SK-N-SH treated with all-trans-retinoic acid at 6 μM for 48 hours (cell line): ENCODE measurements at regions not wholly inside any gene's neighbourhood (a gene's known extent, or its start where the extent isn't known, plus 50 kb on each side); places are given as distances from the start of the nearest gene placed in this dataset.

ENCODE experiments used
- ATAC-seq: fragments of 200-7000 bp; cut with Tn5 transposase; 3 replicates; pipeline ENCODE4 v1.9.1; 2020; ENCODE audit warnings: mild to moderate bottlenecking, moderate library complexity
- ARNTL ChIP-seq: fragments of 450-650 bp; formaldehyde crosslinking; IDR thresholded peaks from 2 replicates; pipeline ENCODE4 v1.5.0; 2020; ENCODE audit warnings: low read depth, mild to moderate bottlenecking, moderate library complexity, borderline replicate concordance
- CSDC2 ChIP-seq: fragments of 250-450 bp; sonication (Bioruptor Pico); IDR thresholded peaks from 2 replicates; pipeline ENCODE4 v1.5.0; 2020; ENCODE audit warnings: mild to moderate bottlenecking, moderate library complexity
- ESRRG ChIP-seq: fragments of 250-450 bp; sonication (Bioruptor Pico); IDR thresholded peaks from 2 replicates; pipeline ENCODE4 v1.6.1; 2021; ENCODE audit warnings: mild to moderate bottlenecking
- GLIS3 ChIP-seq: fragments of 250-450 bp; sonication (Bioruptor Pico); IDR thresholded peaks from 2 replicates; pipeline ENCODE4 v1.5.0; 2020; ENCODE audit warnings: mild to moderate bottlenecking, moderate library complexity
- ISL1 ChIP-seq: fragments of 250-450 bp; sonication (Bioruptor Pico); IDR thresholded peaks from 2 replicates; pipeline ENCODE4 v2.1.2; 2022; ENCODE audit warnings: mild to moderate bottlenecking, moderate library complexity
- OSR1 ChIP-seq: fragments of 250-450 bp; sonication (Bioruptor Pico); IDR thresholded peaks from 2 replicates; pipeline ENCODE4 v1.8.0; 2022; ENCODE audit warnings: moderate library complexity, mild to moderate bottlenecking, inconsistent platforms
- PPARA ChIP-seq: fragments of 250-450 bp; sonication (Bioruptor Pico); IDR thresholded peaks from 2 replicates; pipeline ENCODE4 v1.5.0; 2020; ENCODE audit warnings: mild to moderate bottlenecking, borderline replicate concordance
- SNAI2 ChIP-seq: fragments of 250-450 bp; sonication (Bioruptor Pico); IDR thresholded peaks from 2 replicates; pipeline ENCODE4 v1.5.0; 2020; ENCODE audit warnings: mild to moderate bottlenecking, moderate library complexity
- TCF4 ChIP-seq: fragments of 250-450 bp; sonication (Bioruptor Pico); IDR thresholded peaks from 2 replicates; pipeline ENCODE4 v1.8.0; 2021; ENCODE audit warnings: mild to moderate bottlenecking, moderate library complexity, borderline replicate concordance
- TOX ChIP-seq: fragments of 250-450 bp; sonication (Bioruptor Pico); IDR thresholded peaks from 2 replicates; pipeline ENCODE4 v1.8.0; 2021; ENCODE audit warnings: mild to moderate bottlenecking, moderate library complexity, borderline replicate concordance
- ZC3H10 ChIP-seq: fragments of 250-450 bp; sonication (Bioruptor Pico); IDR thresholded peaks from 2 replicates; pipeline ENCODE4 v1.5.1; 2021; ENCODE audit warnings: mild to moderate bottlenecking, moderate library complexity
- ZFP3 ChIP-seq: fragments of 250-450 bp; sonication (Bioruptor Pico); IDR thresholded peaks from 2 replicates; pipeline ENCODE4 v1.5.0; 2020; ENCODE audit warnings: mild to moderate bottlenecking, moderate library complexity
- ZFP30 ChIP-seq: fragments of 450-650 bp; formaldehyde crosslinking; IDR thresholded peaks from 2 replicates; pipeline ENCODE4 v1.5.0; 2022; ENCODE audit warnings: mild to moderate bottlenecking, moderate library complexity
- ZNF565 ChIP-seq: fragments of 450-650 bp; formaldehyde crosslinking; conservative IDR thresholded peaks from 2 replicates; pipeline ENCODE4 v1.5.0; 2020; ENCODE audit warnings: low read depth, mild to moderate bottlenecking, moderate library complexity
- ZNF70 ChIP-seq: fragments of 450-650 bp; formaldehyde crosslinking; IDR thresholded peaks from 2 replicates; pipeline ENCODE4 v1.5.0; 2020; ENCODE audit warnings: mild to moderate bottlenecking, moderate library complexity
- ZNF8 ChIP-seq: fragments of 450-650 bp; formaldehyde crosslinking; IDR thresholded peaks from 2 replicates; pipeline ENCODE4 v1.5.0; 2020; ENCODE audit warnings: mild to moderate bottlenecking, moderate library complexity
- TF ChIP-seq, protein P1 (sequence below): fragments of 250-450 bp; sonication (Bioruptor Pico); IDR thresholded peaks from 2 replicates; pipeline ENCODE4 v1.8.0; 2021; ENCODE audit warnings: low read depth, mild to moderate bottlenecking, moderate library complexity, borderline replicate concordance
- TF ChIP-seq, protein P2 (sequence below): fragments of 250-450 bp; sonication (Bioruptor Pico); IDR thresholded peaks from 2 replicates; pipeline ENCODE4 v1.5.1; 2020; ENCODE audit warnings: low read depth, mild to moderate bottlenecking, moderate library complexity
- TF ChIP-seq, protein P3 (sequence below): fragments of 250-450 bp; sonication (Bioruptor Pico); IDR thresholded peaks from 2 replicates; pipeline ENCODE4 v1.5.0; 2020; ENCODE audit warnings: mild to moderate bottlenecking, moderate library complexity
- TF ChIP-seq, protein P4 (sequence below): fragments of 250-450 bp; sonication (Bioruptor Pico); IDR thresholded peaks from 2 replicates; pipeline ENCODE4 v1.8.0; 2020; ENCODE audit warnings: mild to moderate bottlenecking, moderate library complexity, borderline replicate concordance

DNA sequence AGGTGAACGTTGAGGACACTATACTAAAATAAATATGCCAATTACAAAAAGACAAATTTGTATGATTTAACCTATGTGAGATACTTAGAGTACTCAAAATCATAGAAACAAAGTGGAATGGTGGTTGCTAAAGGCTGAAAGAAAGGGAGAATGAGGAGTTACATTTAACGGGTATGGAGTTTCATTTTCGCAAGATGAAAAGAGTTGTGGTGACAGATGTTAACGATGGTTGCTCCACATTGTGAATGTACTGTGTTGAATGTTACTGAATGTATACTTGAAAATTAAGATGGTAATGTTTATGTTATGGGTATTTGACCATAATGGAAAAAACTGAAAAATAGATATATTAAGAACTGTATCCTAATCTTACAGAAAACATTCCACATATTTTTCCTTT, 51.3 kb upstream of the MOCS2 start:
- no peak for TF ChIP-seq ISL1 (CRISPR knock-in tag)
- no peak for TF ChIP-seq ARNTL (CRISPR knock-in tag)
- TF ChIP-seq, protein P1, sequence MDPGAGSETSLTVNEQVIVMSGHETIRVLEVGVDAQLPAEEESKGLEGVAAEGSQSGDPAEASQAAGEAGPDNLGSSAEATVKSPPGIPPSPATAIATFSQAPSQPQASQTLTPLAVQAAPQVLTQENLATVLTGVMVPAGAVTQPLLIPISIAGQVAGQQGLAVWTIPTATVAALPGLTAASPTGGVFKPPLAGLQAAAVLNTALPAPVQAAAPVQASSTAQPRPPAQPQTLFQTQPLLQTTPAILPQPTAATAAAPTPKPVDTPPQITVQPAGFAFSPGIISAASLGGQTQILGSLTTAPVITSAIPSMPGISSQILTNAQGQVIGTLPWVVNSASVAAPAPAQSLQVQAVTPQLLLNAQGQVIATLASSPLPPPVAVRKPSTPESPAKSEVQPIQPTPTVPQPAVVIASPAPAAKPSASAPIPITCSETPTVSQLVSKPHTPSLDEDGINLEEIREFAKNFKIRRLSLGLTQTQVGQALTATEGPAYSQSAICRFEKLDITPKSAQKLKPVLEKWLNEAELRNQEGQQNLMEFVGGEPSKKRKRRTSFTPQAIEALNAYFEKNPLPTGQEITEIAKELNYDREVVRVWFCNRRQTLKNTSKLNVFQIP (CRISPR knock-in tag): no peak
- TF ChIP-seq, protein P2, sequence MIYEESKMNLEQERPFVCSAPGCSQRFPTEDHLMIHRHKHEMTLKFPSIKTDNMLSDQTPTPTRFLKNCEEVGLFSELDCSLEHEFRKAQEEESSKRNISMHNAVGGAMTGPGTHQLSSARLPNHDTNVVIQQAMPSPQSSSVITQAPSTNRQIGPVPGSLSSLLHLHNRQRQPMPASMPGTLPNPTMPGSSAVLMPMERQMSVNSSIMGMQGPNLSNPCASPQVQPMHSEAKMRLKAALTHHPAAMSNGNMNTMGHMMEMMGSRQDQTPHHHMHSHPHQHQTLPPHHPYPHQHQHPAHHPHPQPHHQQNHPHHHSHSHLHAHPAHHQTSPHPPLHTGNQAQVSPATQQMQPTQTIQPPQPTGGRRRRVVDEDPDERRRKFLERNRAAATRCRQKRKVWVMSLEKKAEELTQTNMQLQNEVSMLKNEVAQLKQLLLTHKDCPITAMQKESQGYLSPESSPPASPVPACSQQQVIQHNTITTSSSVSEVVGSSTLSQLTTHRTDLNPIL: no peak
- no peak for TF ChIP-seq ZNF70 (CRISPR knock-in tag)
- no peak for TF ChIP-seq ESRRG (CRISPR knock-in tag)
- TF ChIP-seq SNAI2 (CRISPR knock-in tag): no peak
- no peak for TF ChIP-seq TCF4
- TF ChIP-seq PPARA (CRISPR knock-in tag): no peak
- no peak for TF ChIP-seq ZNF8 (CRISPR knock-in tag)
- TF ChIP-seq GLIS3: no peak
- no peak for TF ChIP-seq TOX (CRISPR knock-in tag)
- TF ChIP-seq, protein P3, sequence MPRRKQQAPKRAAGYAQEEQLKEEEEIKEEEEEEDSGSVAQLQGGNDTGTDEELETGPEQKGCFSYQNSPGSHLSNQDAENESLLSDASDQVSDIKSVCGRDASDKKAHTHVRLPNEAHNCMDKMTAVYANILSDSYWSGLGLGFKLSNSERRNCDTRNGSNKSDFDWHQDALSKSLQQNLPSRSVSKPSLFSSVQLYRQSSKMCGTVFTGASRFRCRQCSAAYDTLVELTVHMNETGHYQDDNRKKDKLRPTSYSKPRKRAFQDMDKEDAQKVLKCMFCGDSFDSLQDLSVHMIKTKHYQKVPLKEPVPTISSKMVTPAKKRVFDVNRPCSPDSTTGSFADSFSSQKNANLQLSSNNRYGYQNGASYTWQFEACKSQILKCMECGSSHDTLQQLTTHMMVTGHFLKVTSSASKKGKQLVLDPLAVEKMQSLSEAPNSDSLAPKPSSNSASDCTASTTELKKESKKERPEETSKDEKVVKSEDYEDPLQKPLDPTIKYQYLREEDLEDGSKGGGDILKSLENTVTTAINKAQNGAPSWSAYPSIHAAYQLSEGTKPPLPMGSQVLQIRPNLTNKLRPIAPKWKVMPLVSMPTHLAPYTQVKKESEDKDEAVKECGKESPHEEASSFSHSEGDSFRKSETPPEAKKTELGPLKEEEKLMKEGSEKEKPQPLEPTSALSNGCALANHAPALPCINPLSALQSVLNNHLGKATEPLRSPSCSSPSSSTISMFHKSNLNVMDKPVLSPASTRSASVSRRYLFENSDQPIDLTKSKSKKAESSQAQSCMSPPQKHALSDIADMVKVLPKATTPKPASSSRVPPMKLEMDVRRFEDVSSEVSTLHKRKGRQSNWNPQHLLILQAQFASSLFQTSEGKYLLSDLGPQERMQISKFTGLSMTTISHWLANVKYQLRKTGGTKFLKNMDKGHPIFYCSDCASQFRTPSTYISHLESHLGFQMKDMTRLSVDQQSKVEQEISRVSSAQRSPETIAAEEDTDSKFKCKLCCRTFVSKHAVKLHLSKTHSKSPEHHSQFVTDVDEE: no peak
- ATAC-seq: no peak

DNA sequence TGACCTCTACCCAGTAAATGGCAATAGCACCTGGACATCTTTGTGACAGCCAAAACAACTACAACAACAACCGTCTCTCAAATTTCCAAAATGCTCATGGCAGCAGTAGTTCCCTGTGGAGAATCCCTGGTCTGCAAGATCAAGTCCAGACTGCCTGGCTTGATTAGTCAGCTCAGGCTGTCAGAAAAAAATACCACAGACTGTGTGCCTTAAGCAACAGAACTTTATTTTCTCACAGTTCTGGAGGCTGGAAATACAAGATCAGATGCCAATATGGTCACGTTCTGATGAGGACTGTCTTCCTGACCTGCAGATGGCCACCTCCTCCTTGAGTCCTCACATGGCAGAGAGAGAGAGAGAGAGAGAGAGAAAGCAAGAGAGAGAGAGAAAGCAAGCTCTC, 52.3 kb upstream of the MOCS2 start:
- no peak for TF ChIP-seq ZC3H10 (CRISPR knock-in tag)
- no peak for TF ChIP-seq ZFP30
- TF ChIP-seq ZFP3 (CRISPR knock-in tag): no peak
- TF ChIP-seq TOX (CRISPR knock-in tag): no peak
- no peak for TF ChIP-seq ZNF565 (CRISPR knock-in tag)
- TF ChIP-seq GLIS3: no peak
- no peak for TF ChIP-seq ARNTL (CRISPR knock-in tag)
- TF ChIP-seq, protein P4, sequence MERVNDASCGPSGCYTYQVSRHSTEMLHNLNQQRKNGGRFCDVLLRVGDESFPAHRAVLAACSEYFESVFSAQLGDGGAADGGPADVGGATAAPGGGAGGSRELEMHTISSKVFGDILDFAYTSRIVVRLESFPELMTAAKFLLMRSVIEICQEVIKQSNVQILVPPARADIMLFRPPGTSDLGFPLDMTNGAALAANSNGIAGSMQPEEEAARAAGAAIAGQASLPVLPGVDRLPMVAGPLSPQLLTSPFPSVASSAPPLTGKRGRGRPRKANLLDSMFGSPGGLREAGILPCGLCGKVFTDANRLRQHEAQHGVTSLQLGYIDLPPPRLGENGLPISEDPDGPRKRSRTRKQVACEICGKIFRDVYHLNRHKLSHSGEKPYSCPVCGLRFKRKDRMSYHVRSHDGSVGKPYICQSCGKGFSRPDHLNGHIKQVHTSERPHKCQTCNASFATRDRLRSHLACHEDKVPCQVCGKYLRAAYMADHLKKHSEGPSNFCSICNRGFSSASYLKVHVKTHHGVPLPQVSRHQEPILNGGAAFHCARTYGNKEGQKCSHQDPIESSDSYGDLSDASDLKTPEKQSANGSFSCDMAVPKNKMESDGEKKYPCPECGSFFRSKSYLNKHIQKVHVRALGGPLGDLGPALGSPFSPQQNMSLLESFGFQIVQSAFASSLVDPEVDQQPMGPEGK (CRISPR knock-in tag): no peak
- TF ChIP-seq ISL1 (CRISPR knock-in tag): no peak
- no peak for ATAC-seq

DNA sequence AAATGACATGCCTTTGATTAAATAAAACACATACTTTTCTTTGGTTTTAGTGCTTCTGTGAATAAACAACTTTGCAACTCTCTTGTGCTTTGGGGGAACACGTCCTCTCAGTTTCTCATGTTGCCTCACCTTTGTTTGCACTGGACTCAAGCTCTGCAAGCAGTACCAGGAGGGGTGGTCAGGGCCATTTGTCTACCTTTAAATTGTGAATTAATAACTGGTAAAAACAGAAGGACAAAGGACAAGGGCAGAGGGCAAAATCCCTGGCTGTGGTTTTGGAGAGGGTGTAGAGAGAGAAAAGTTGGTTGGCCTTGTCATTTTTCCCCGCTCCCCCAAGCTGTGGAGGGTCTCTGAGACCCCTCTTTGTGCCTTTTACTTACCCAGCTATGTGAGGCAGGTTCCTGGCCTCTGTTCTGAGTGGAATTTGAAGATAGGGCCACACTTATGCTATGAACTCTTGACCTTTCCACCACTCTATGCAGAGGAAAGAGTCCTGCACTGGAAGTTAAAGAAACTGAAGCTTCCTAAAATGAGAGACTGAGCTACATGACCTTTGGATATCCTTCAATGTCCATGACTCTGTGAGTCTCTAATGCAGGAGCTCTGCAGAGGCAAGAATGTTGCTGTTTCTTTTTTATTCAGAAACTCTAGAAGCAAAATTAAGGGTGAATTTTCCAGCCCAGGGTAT, 55.1 kb upstream of the MOCS2 start:
- ATAC-seq: no peak
- TF ChIP-seq OSR1: no peak

DNA sequence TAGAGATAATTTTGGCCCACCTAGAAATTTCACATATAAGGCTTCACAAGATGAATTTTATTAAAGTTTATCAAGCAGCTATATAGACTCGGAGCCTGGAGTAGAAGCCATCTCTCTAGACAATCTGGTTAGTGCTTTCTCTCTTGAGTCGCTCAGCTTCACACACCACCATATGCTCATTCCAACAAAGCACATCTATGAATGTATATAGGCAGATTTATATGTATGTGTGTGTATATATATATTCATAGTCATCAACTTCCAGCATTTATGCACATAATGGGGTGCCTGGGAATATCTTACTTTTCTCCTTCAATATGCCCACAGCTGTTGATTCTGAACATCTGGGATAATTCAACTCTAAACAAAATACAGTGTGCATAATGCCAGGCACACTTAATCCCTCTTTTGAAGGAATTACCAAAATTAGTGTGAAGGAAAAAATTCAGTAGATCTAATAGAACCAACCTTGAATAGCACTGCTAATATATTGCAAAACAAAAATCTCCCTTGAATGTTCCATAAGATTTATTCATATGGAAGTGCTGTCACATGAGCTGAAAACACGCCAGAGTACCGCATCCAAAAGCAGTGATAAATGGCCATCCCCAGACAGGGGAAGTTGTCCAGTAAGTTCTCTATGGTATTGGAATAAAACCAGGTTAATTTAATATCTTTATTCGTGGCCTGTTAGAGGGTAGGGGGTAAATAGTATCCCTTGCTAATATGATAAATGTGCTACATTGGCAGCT, 56.0 kb upstream of the MOCS2 start:
- ATAC-seq: no peak
- no peak for TF ChIP-seq PPARA (CRISPR knock-in tag)
- TF ChIP-seq, protein P3: no peak
- TF ChIP-seq, protein P2: no peak
- TF ChIP-seq ZNF565 (CRISPR knock-in tag): no peak
- TF ChIP-seq ISL1 (CRISPR knock-in tag): no peak
- no peak for TF ChIP-seq CSDC2 (CRISPR knock-in tag)
- TF ChIP-seq, protein P4 (CRISPR knock-in tag): no peak
- TF ChIP-seq TOX (CRISPR knock-in tag): no peak
- TF ChIP-seq ARNTL (CRISPR knock-in tag): no peak
- no peak for TF ChIP-seq ZFP3 (CRISPR knock-in tag)
- TF ChIP-seq ZNF70 (CRISPR knock-in tag): no peak
